Activated CD4-positive, alpha-beta T cell treated with anti-CD3 and anti-CD28 coated beads, Interleukin-10, Interleukin-2, amounts not matched to agents 100 ng/mL and 50 ng/mL, durations not matched to agents 16 hours and 8 hours (primary cell): ENCODE measurements at regions not wholly inside any gene's neighbourhood (a gene's known extent, or its start where the extent isn't known, plus 50 kb on each side); places are given as distances from the start of the nearest gene placed in this dataset.
A peak's percentile ranks its signal among the peaks of the same experiment; 100 is the strongest.

Experiments
- DNase-seq: peaks from one replicate; pipeline ENCODE4 v3.0.0-alpha.2; 2020

- DNase-seq: no peak
Observed at GRCh38 chr14:31944256-31945073, 132.6 kb upstream of the ARHGAP5 start.

GRCh38 chr14:31945074-31945613 lies 132.0 kb upstream of the ARHGAP5 start:
- DNase-seq: peak; percentile 43

GRCh38 chr14:31945701-31946100 lies 131.4 kb upstream of the ARHGAP5 start:
- DNase-seq: no peak

GRCh38 chr14:31947076-31947475 lies 130.0 kb upstream of the ARHGAP5 start:
- DNase-seq: no peak

- no peak for DNase-seq
Observed at GRCh38 chr14:31947680-31948595, 129.2 kb upstream of the ARHGAP5 start.

GRCh38 chr14:31949709-31950108 lies 127.4 kb upstream of the ARHGAP5 start:
- no peak for DNase-seq

GRCh38 chr14:31950331-31950730 lies 126.8 kb upstream of the ARHGAP5 start:
- no peak for DNase-seq

GRCh38 chr14:31950764-31951637 lies 126.1 kb upstream of the ARHGAP5 start:
- DNase-seq: no peak

GRCh38 chr14:31951638-31951964 lies 125.5 kb upstream of the ARHGAP5 start:
- DNase-seq: no peak

GRCh38 chr14:31952573-31952972 lies 124.5 kb upstream of the ARHGAP5 start:
- no peak for DNase-seq

GRCh38 chr14:31953210-31953609 lies 123.9 kb upstream of the ARHGAP5 start:
- no peak for DNase-seq

GRCh38 chr14:31954991-31955390 lies 122.1 kb upstream of the ARHGAP5 start:
- no peak for DNase-seq

- DNase-seq: no peak
Observed at GRCh38 chr14:31955936-31956579, 121.0 kb upstream of the ARHGAP5 start.

GRCh38 chr14:31957565-31957964 lies 119.5 kb upstream of the ARHGAP5 start:
- no peak for DNase-seq

- DNase-seq: no peak
Observed at GRCh38 chr14:31960039-31960438, 117.1 kb upstream of the ARHGAP5 start.

- DNase-seq: no peak
Observed at GRCh38 chr14:31961896-31962295, 115.2 kb upstream of the ARHGAP5 start.

- no peak for DNase-seq
Observed at GRCh38 chr14:31962920-31963319, 114.2 kb upstream of the ARHGAP5 start.

GRCh38 chr14:31963587-31963986 lies 113.5 kb upstream of the ARHGAP5 start:
- no peak for DNase-seq

- DNase-seq: no peak
Observed at GRCh38 chr14:31964490-31964889, 112.6 kb upstream of the ARHGAP5 start.

- no peak for DNase-seq
Observed at GRCh38 chr14:31965071-31965734, 111.9 kb upstream of the ARHGAP5 start.

- DNase-seq: no peak
Observed at GRCh38 chr14:31965735-31966598, 111.1 kb upstream of the ARHGAP5 start.
